Right lobe of liver (tissue), 6 donors: ENCODE measurements at regions not wholly inside any gene's neighbourhood (a gene's known extent, or its start where the extent isn't known, plus 50 kb on each side); places are given as distances from the start of the nearest gene placed in this dataset.

Experiments
- ATAC-seq, 4 donors: fragments of 200-7000 bp; cut with Tn5 transposase; one replicate each; pipeline ENCODE4 v1.9.1; 2020; ENCODE audit warnings: mild to moderate bottlenecking in 4 of 4, moderate library complexity in 4 of 4
- DNase-seq, 3 donors: peaks; one replicate each; pipeline ENCODE4 v3.0.0-alpha.2; 2020
- H3K27ac ChIP-seq, 3 donors: fragments of 200-600 bp; one replicate each; pipeline ENCODE4 v1.8.0; 2022
- H3K27me3 ChIP-seq, 2 donors: fragments of 200-600 bp; one replicate each; pipeline ENCODE4 v1.8.0; 2022
- H3K36me3 ChIP-seq, 4 donors: fragments of 200-600 bp; sonication (generic) in 1 of 4; one replicate each; pipeline versions ENCODE4 v1.5.1 to v1.8.0; 2017 to 2022; ENCODE audit warnings: control low read depth in 1 of 4
- H3K4me1 ChIP-seq, 4 donors: fragments of 200-600 bp; sonication (generic) in 1 of 4; one replicate each; pipeline versions ENCODE4 v1.5.1 to v1.8.0; 2017 to 2022; ENCODE audit warnings: control low read depth in 1 of 4
- H3K4me3 ChIP-seq, 3 donors: fragments of 200-600 bp; one replicate each; pipeline ENCODE4 v1.8.0; 2022
- H3K9me3 ChIP-seq, 4 donors: fragments of 200-600 bp; sonication (generic) in 1 of 4; one replicate each; pipeline versions ENCODE4 v1.5.1 to v1.8.0; 2017 to 2022; ENCODE audit warnings: control low read depth in 1 of 4
- POLR2A ChIP-seq: fragments of 450-650 bp; IDR thresholded peaks from one replicate; pipeline ENCODE4 v1.6.1; 2017; ENCODE audit warnings: antibody characterized with exemption, mild to moderate bottlenecking
- WGBS: methylation state at CpG from one replicate; pipeline ENCODE4 v1.1.6; 2018; ENCODE audit warnings: low coverage, low lambda C conversion rate; ENCODE audit not compliant: insufficient coverage; ENCODE audit errors: missing lambda C conversion rate; 5-methylcytosine and 5-hydroxymethylcytosine counted together
- intact Hi-C, 2 donors: fragments of 100-400 bp; cut with DNase I; formaldehyde crosslinking; loops; one replicate each; pipeline versions ENCODE4 v1.11.2 to v1.14.1; 2022
- TF ChIP-seq, protein P1 (sequence below), 4 donors: fragments of 200-600 bp in 3 of 4; fragments of 450-650 bp in 1 of 4; IDR thresholded peaks; one replicate each; pipeline versions ENCODE4 v1.5.1 to v1.8.0; 2016 to 2022; ENCODE audit warnings: antibody characterized with exemption in 4 of 4, mild to moderate bottlenecking in 2 of 4
- donor health status: DM: no; HTN: yes; CAD: no.
- donor health status: DM: no; HTN: no; CAD: no.
- donor health status: DM: no; HTN: no; CAD: no.
- donor health status: DM: no; HTN: yes; CAD: no.
- donor health status: DM: no; HTN: yes; CAD: no.

DNA sequence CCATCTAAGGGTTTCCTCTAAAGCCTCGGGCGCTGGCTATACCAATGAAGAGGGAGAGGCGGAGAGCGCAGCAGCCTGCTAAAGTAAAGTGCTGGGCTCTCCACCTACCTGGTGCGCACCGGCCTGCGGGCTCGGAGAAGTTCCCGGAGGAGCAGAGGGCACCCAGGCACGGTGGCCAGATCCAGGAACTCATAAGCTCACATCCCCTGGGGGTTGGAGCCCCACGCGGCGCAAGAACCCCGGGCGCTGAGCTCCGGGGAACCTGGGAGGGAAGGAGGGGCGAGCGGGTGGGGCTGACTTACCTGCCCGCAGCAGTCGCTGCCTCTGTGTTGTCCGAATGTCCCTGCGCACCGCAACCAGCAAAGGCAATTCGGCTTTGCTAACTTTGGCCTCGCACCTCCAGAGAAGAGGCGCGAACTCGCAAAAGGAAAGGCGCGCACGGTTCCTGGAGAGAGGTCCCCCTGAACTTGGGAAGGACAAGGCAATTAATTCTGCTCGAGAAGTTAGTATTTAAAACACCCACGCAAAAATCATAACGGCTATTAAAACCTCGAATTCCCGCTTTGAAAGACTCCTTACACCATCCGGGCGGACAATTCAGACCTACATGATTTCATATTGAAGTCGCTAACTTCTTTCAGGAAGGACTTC lies 127.6 kb upstream of the C11orf58 start:
- no peak for ATAC-seq
- Histone ChIP-seq H3K4me1 (peaks cover 0 to 21% (median 0%) of the 10 kb centered on the region in 4 donors), H3K27me3 (peaks cover 3 to 41% of the 10 kb centered on the region in 2 donors), H3K36me3 (no peaks in the 10 kb centered on the region), H3K27ac (no peak overlapping the region), H3K4me3 (no peak overlapping the region), H3K9me3 (no peaks in the 10 kb centered on the region)
- 16% methylated on average over 19 of the region's 39 CpGs for WGBS
- intact Hi-C loops: no loop called here
- peak in 1 of 3 donors; percentile 52 for DNase-seq
- TF ChIP-seq, protein P1, sequence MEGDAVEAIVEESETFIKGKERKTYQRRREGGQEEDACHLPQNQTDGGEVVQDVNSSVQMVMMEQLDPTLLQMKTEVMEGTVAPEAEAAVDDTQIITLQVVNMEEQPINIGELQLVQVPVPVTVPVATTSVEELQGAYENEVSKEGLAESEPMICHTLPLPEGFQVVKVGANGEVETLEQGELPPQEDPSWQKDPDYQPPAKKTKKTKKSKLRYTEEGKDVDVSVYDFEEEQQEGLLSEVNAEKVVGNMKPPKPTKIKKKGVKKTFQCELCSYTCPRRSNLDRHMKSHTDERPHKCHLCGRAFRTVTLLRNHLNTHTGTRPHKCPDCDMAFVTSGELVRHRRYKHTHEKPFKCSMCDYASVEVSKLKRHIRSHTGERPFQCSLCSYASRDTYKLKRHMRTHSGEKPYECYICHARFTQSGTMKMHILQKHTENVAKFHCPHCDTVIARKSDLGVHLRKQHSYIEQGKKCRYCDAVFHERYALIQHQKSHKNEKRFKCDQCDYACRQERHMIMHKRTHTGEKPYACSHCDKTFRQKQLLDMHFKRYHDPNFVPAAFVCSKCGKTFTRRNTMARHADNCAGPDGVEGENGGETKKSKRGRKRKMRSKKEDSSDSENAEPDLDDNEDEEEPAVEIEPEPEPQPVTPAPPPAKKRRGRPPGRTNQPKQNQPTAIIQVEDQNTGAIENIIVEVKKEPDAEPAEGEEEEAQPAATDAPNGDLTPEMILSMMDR (IDR thresholded peaks at IDR 0.05): no peak
- no peak for TF ChIP-seq POLR2A

DNA sequence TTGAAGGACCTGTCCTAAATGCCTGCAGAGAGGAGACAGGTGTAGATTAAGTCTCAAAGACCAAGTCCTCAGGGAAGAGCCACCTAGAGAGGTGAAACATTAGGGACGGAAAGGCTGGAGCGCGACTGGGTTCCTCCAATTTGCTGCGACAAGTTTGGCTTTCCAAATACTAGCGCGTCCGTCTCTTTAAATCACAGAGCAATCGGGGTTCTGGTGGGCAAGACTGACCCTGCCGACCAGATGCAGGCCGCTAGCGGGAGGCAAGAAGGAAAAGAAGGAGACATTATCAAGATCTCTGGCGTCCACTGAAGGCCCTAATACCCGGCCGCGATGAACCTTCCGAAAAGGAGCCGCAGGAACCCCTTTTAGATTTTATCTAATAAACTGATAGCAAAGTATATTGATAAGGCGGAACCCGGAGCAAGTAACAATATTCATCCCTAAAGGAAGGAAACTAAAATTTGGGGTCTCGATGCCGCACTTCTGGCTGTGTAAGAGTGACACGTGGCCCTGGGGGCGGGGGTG lies 128.2 kb upstream of the C11orf58 start:
- no peak overlapping the region for H3K4me3 ChIP-seq
- no peaks in the 10 kb centered on the region for H3K36me3 ChIP-seq
- 31% methylated on average over 18 of the region's 23 CpGs for WGBS
- H3K4me1 ChIP-seq: peaks cover 0 to 25% (median 0%) of the 10 kb centered on the region in 4 donors
- H3K27me3 ChIP-seq: peaks cover 3 to 41% of the 10 kb centered on the region in 2 donors
- DNase-seq: no peak
- no peak overlapping the region for H3K27ac ChIP-seq
- intact Hi-C loops: no loop called here
- no peak for TF ChIP-seq POLR2A
- TF ChIP-seq, protein P1 (IDR thresholded peaks at IDR 0.05): no peak
- no peaks in the 10 kb centered on the region for H3K9me3 ChIP-seq
- ATAC-seq: no peak

DNA sequence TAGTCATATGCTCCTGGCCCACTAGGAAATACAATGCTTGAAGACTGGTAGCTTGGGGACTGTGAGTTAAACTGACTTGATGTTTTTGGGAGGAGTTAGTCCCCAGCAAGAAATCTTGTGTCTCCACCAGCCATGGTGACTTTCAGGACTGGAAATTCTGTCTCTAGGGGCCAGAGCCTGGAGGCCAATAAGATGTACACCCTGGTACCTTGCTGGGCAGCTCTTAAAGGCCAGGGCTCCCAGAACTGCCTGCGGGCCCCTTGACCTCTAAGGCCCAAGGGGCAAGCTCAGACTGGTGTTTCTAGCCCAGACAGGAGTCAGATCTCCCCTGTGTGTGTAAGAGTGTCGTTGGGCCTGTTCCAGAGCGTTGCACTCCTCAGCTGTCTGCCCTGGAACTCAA lies 128.7 kb upstream of the C11orf58 start:
- H3K4me1 ChIP-seq: peaks cover 0 to 25% (median 0%) of the 10 kb centered on the region in 4 donors

DNA sequence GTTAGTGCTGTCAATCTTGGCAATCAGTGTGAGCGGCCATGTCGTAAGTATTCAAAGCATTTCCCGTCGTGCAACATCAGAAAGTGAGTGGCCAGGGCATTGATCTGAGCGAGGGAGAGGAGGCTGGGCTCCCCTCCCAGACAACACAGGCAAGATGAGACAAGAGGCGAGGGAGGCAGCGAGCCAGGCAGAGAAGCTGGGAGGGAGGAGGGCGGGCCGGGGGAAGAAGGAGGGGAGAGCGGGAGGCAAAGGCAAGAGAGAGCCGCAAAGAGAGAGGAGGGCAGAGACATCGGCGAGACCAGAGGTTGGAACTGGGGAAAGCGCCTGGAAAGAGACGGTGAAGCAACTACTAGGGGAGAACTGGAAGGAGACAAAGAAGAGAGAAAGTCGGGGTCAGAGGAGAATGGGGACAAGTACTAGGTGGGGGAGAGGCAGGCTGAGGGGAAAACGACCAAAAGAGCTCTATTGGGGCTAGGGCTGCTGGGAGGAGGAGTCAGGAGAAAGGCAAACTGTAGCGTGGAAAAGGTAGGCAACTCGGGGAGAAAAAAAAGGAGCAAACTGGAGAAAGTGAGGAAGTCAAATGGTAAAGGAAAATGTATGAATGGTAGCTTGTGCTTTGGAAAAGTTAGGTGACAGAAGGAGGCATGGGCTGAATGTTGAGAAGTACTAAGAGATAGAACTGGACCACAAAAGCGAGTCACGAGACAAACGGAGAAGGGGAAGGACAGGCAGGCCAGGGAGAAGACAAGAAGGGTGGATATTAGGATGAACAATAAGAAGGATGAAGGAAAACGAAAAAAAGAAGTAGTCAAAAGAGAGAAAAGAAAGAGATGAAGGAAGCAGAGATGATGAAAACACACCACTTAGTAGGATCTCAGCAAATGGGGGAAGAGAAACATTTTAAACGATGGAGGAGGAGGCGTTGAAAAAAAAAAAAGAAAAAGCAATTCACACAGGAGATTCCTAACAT lies 130.5 kb upstream of the C11orf58 start:
- no peaks in the 10 kb centered on the region for H3K36me3 ChIP-seq
- ATAC-seq: peak; percentile 11 to 44 (median 32)
- H3K4me3 ChIP-seq: peak overlapping the region; percentile 58 to 79 (median 65)
- no peaks in the 10 kb centered on the region for H3K9me3 ChIP-seq
- peak; percentile 55 to 79 (median 68) for DNase-seq
- H3K4me1 ChIP-seq: peaks cover 0 to 19% (median 0%) of the 10 kb centered on the region in 4 donors
- WGBS: 10% methylated on average over 25 of the region's 25 CpGs
- intact Hi-C loops: loop anchor here in 1 of 2 donors (10.0 kb wide), 1 partner anchor 413 kb away; no protein-coding TSS in a partner anchor
- no peak for TF ChIP-seq POLR2A
- TF ChIP-seq, protein P1 (IDR thresholded peaks at IDR 0.05): no peak
- H3K27ac ChIP-seq: peak overlapping the region in 2 of 3 donors; percentile 75 to 84
- peaks cover 3 to 28% of the 10 kb centered on the region in 2 donors for H3K27me3 ChIP-seq

More for the DNA sequence above, 128.7 kb upstream of the C11orf58 start:
- H3K9me3 ChIP-seq: no peaks in the 10 kb centered on the region
- intact Hi-C loops: loop anchor here in 1 of 2 donors (10.0 kb wide), 1 partner anchor 415 kb away; no protein-coding TSS in a partner anchor
- H3K27ac ChIP-seq: no peak overlapping the region
- no peak overlapping the region for H3K4me3 ChIP-seq
- no peak for ATAC-seq
- H3K36me3 ChIP-seq: no peaks in the 10 kb centered on the region
- no peak for DNase-seq
- TF ChIP-seq, protein P1 (IDR thresholded peaks at IDR 0.05): no peak
- WGBS: 66% methylated on average over 2 of the region's 3 CpGs
- peaks cover 3 to 38% of the 10 kb centered on the region in 2 donors for H3K27me3 ChIP-seq
